ENCODE measurements at regions not wholly inside any gene's neighbourhood (a gene's known extent, or its start where the extent isn't known, plus 50 kb on each side); places are given as distances from the start of the nearest gene placed in this dataset.

DNA sequence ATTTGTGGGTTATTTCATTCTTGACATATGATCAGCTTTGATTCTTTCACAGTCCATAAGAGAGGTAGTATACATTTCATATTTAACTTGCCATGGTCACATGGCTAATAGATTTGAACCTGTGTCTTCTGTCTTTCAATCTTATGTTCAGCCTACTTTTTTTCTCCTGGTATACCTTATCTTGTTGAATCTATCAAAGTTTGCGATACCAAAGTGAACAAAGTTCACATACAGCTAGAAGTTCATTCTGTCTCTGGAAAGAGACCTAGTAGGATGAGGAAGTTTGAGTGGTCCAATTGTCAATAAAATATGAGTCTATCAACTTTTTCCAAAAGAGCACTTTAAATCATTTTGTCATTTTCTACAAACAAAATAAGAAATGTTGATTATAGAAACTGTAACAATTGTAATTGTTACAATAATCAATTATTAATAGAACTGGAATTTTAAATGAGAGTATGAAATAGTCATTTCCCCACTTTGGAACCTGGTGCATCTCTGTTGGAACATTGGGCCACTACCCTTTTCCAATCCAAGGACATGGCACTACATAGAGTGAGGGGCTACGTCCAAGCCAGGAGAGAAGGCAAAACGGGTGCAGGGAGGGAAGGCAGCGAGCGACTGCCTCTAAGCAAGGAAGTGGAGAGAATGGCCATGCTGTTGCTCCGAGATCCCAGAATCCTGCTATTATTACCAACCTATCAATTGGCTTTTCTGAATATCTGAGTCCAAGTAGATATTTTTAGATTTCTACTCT, 194.2 kb upstream of the FOXQ1 start:
- TF ChIP-seq, protein P1, sequence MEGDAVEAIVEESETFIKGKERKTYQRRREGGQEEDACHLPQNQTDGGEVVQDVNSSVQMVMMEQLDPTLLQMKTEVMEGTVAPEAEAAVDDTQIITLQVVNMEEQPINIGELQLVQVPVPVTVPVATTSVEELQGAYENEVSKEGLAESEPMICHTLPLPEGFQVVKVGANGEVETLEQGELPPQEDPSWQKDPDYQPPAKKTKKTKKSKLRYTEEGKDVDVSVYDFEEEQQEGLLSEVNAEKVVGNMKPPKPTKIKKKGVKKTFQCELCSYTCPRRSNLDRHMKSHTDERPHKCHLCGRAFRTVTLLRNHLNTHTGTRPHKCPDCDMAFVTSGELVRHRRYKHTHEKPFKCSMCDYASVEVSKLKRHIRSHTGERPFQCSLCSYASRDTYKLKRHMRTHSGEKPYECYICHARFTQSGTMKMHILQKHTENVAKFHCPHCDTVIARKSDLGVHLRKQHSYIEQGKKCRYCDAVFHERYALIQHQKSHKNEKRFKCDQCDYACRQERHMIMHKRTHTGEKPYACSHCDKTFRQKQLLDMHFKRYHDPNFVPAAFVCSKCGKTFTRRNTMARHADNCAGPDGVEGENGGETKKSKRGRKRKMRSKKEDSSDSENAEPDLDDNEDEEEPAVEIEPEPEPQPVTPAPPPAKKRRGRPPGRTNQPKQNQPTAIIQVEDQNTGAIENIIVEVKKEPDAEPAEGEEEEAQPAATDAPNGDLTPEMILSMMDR (IDR thresholded peaks at IDR 0.05): no peak
- TF ChIP-seq POLR2A (IDR thresholded peaks at IDR 0.05): no peak

Measured in esophagus squamous epithelium (tissue), 4 donors.